A673 (cell line): ENCODE measurements at regions not wholly inside any gene's neighbourhood (a gene's known extent, or its start where the extent isn't known, plus 50 kb on each side); places are given as distances from the start of the nearest gene placed in this dataset.

Experiments
- CTCF ChIP-seq: fragments of 300-800, 200-600 bp; sonication (generic); conservative IDR thresholded peaks from 2 replicates; pipeline ENCODE4 v1.5.1; 2017; ENCODE audit warnings: low read depth, mild to moderate bottlenecking, antibody characterized with exemption, low read length, moderate library complexity, mixed read lengths
- EZH2 ChIP-seq: fragments of 200-600 bp; sonication (generic); IDR thresholded peaks from 2 replicates; pipeline ENCODE4 v1.6.1; 2017; ENCODE audit warnings: borderline replicate concordance, low read depth, mild to moderate bottlenecking, mixed read lengths, antibody characterized with exemption, low read length; ENCODE audit not compliant: poor library complexity, severe bottlenecking

DNA sequence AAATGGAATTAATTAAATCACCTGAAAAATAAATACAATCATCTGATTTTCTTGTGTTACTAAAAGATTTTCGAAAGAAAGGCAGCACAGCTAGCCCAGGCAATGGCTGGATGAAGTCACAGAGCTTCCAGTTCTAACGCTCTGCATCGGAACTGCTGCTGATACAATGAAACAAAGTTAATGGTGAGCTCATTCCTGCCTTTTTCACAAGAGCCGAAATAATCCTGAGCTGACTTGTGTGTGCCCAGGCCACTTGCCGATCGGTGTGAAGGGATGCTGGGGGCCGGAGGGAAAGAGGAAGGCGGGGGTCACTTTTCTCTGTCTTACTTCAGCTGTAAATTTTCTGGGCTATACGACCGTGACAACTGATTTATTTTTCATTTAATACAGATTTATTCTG, 149.5 kb downstream of the INO80D start:
- no peak for TF ChIP-seq CTCF
- TF ChIP-seq EZH2, result no peak
